Skeletal muscle tissue (tissue), 3 donors: ENCODE measurements at regions not wholly inside any gene's neighbourhood (a gene's known extent, or its start where the extent isn't known, plus 50 kb on each side); places are given as distances from the start of the nearest gene placed in this dataset.

Experiments used
- H3K27ac ChIP-seq: one replicate; pipeline ENCODE4 v1.7.0; 2013; ENCODE audit warnings: mild to moderate bottlenecking, low read depth, low read length, inconsistent platforms
- H3K27me3 ChIP-seq, 3 donors: one replicate each; pipeline ENCODE4 v1.7.0; 2013; ENCODE audit warnings: low read length in 3 of 3; ENCODE audit not compliant: control insufficient read depth in 3 of 3, insufficient read depth in 3 of 3
- H3K36me3 ChIP-seq, 3 donors: one replicate each; pipeline ENCODE4 v1.7.0; 2013; ENCODE audit warnings: low read length in 3 of 3; ENCODE audit not compliant: control insufficient read depth in 3 of 3, insufficient read depth in 3 of 3
- H3K4me1 ChIP-seq, 3 donors: one replicate each; pipeline ENCODE4 v1.7.0; 2013; ENCODE audit warnings: low read length in 3 of 3, mild to moderate bottlenecking in 3 of 3; ENCODE audit not compliant: control insufficient read depth in 3 of 3, insufficient read depth in 3 of 3
- H3K4me3 ChIP-seq, 3 donors: one replicate each; pipeline ENCODE4 v1.7.0; 2013; ENCODE audit warnings: low read length in 3 of 3
- H3K9ac ChIP-seq, 3 donors: one replicate each; pipeline ENCODE4 v1.7.0; 2013; ENCODE audit warnings: low read length in 3 of 3, mild to moderate bottlenecking in 3 of 3, moderate library complexity in 2 of 3, low read depth in 1 of 3
- H3K9me3 ChIP-seq, 3 donors: one replicate each; pipeline ENCODE4 v1.7.0; 2013; ENCODE audit warnings: low read length in 3 of 3; ENCODE audit not compliant: control insufficient read depth in 3 of 3
- donor health status: Osteomylitis.

- Histone ChIP-seq H3K27ac (no peak overlapping the region), H3K4me1 (no peaks in the 10 kb centered on the region), H3K9me3 (no peaks in the 10 kb centered on the region), H3K4me3 (no peak overlapping the region), H3K9ac (no peak overlapping the region), H3K36me3 (no peaks in the 10 kb centered on the region), H3K27me3 (no peaks in the 10 kb centered on the region)
Measured at GRCh38 chr20:23234311-23235078, 116.1 kb upstream of the NXT1 start.

GRCh38 chr20:23233341-23233740 is 117.2 kb upstream of the NXT1 start:
- no peaks in the 10 kb centered on the region for H3K27me3 ChIP-seq
- peaks cover 0 to 4% (median 0%) of the 10 kb centered on the region in 3 donors for H3K4me1 ChIP-seq
- no peak overlapping the region for H3K9ac ChIP-seq
- no peaks in the 10 kb centered on the region for H3K36me3 ChIP-seq
- H3K9me3 ChIP-seq: no peaks in the 10 kb centered on the region
- no peak overlapping the region for H3K27ac ChIP-seq
- H3K4me3 ChIP-seq: no peak overlapping the region

DNA sequence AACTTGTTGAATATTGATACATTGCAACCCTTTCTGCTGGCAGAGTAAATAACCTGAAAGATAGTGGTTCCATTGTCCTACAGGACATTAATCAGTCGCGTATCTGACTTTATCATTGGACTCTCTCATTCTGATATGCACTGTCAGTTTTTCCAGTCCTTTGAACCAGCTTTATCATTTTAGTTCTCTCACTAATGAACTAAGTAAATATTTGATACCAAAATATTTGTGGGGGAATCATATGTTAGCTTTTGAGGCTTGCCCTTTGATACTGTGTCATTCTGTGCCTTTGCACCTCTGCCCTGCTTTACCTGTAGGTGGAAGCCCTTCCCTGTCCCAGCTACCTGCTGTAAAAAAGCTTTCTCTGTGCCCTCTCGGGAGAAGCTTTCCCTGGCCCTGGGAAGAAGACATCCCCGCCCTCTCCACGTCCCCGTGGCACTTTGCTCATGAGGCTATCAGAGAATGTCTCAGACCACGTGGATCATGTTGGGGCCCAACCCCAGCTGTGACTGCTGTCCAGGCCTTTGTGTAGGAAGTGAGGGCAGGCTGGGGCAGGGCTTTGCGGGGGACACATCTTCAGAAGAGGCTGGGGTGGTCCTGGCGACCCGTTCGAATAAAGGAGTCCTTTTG is 117.8 kb upstream of the NXT1 start:
- Histone ChIP-seq H3K9ac (no peak overlapping the region), H3K4me1 (peaks cover 0 to 4% (median 0%) of the 10 kb centered on the region in 3 donors), H3K36me3 (no peaks in the 10 kb centered on the region), H3K27ac (no peak overlapping the region), H3K4me3 (no peak overlapping the region), H3K27me3 (no peaks in the 10 kb centered on the region), H3K9me3 (no peaks in the 10 kb centered on the region)

DNA sequence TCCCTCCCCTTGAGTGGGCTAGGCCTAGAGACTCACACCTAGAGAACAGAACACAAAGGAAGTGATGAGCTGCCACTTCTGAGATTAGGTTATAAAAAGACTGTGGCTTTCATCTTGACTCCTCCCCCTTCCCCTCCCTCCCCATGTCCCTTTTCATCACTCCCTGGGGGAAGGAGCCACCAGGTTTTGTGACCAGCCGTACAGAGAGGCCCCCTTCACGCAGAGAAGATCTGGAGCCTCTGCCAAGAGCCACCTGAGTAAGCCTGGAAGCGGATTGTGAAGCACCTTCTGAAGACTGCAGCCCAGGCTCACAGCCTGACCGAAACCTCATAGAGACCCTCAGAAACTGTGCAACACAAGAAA is 118.4 kb upstream of the NXT1 start:
- Histone ChIP-seq H3K9ac (no peak overlapping the region), H3K27me3 (no peaks in the 10 kb centered on the region), H3K27ac (no peak overlapping the region), H3K36me3 (no peaks in the 10 kb centered on the region), H3K4me3 (no peak overlapping the region), H3K4me1 (peaks cover 0 to 4% (median 0%) of the 10 kb centered on the region in 3 donors), H3K9me3 (no peaks in the 10 kb centered on the region)

- no peaks in the 10 kb centered on the region for H3K27me3 ChIP-seq
- H3K36me3 ChIP-seq: no peaks in the 10 kb centered on the region
- H3K9me3 ChIP-seq: no peaks in the 10 kb centered on the region
- H3K4me3 ChIP-seq: no peak overlapping the region
- H3K4me1 ChIP-seq: peaks cover 0 to 4% (median 0%) of the 10 kb centered on the region in 3 donors
- H3K9ac ChIP-seq: no peak overlapping the region
- H3K27ac ChIP-seq: no peak overlapping the region
Measured at GRCh38 chr20:23231561-23232218, 118.9 kb upstream of the NXT1 start.

DNA sequence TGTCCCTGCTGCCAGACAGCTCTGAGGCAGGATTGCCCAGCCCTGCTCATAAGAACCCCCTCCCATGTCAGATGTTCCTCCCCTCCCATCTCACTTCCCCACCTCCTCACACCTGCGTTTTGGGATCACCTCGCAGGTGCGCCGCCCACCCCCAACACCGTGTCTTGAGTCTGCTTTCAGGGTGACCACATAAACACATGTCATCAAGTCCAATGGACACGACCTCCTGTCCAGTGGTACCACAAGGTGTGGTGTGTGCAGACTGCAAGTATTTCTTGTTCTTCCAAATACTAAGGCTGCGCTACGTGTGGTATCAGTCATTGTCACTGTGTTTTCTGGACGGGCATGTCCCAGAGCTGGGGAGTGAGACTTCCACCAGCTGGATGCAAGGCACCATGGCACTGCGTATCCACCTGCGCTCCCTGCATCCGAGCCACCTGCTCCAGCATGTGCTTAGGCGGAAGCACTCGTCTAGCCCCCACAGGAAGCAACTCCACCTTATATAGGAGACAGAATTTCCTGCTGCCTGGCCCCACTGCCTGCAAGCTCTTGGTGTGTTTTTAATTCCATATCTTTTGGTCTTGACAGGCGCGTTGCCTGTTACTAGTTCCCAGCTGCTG is 119.7 kb upstream of the NXT1 start:
- no peak overlapping the region for H3K27ac ChIP-seq
- H3K27me3 ChIP-seq: no peaks in the 10 kb centered on the region
- no peaks in the 10 kb centered on the region for H3K9me3 ChIP-seq
- H3K36me3 ChIP-seq: no peaks in the 10 kb centered on the region
- no peak overlapping the region for H3K9ac ChIP-seq
- no peak overlapping the region for H3K4me3 ChIP-seq
- peaks cover 0 to 4% (median 0%) of the 10 kb centered on the region in 3 donors for H3K4me1 ChIP-seq

GRCh38 chr20:23229989-23230388 is 120.6 kb upstream of the NXT1 start:
- peaks cover 0 to 4% (median 0%) of the 10 kb centered on the region in 3 donors for H3K4me1 ChIP-seq
- H3K27ac ChIP-seq: no peak overlapping the region
- H3K27me3 ChIP-seq: no peaks in the 10 kb centered on the region
- no peaks in the 10 kb centered on the region for H3K36me3 ChIP-seq
- H3K4me3 ChIP-seq: no peak overlapping the region
- no peak overlapping the region for H3K9ac ChIP-seq
- H3K9me3 ChIP-seq: no peaks in the 10 kb centered on the region

DNA sequence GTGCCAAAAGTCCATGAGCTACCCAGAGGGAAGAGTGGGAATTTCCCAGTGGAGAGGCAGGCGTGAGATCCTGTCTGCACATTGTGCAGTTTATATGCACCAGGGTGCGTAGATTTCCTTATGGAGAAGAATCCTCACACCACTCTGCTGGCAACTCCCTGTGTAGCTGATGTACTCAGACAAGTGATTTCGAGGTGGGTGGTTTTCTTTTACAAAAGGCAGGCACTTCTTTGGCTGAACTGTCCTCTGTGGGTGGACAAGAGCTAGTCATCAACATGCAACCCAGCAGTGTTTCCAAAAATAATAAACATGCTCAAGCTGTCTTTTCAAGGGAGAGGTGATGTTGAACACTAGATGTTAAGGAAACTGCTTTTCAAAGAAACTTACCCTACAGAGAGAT is 121.7 kb upstream of the NXT1 start:
- H3K4me1 ChIP-seq: peaks cover 0 to 4% (median 0%) of the 10 kb centered on the region in 3 donors
- H3K27ac ChIP-seq: no peak overlapping the region
- no peak overlapping the region for H3K9ac ChIP-seq

DNA sequence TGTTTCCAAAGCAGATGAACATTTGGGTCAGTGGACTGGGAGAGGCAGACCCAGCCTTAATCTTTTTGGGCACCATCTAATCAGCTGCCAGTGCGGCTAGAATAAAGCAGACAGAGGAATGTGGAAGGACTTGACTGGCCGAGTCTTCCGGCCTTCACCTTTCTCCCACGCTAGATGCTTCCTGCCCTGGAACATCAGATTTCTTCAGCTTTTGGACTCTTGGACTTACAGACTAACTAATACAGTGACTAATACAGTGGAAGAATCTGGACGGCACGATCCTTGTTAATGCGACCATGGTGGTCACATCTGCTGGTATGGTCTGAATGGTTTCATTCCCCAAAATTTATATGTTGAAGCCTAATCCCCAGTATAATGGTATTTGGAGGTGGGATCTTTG is 122.6 kb upstream of the NXT1 start:
- Histone ChIP-seq H3K4me3 (no peak overlapping the region), H3K9me3 (peaks cover 0 to under 1% (median 0%) of the 10 kb centered on the region in 3 donors), H3K27ac (no peak overlapping the region), H3K36me3 (no peaks in the 10 kb centered on the region), H3K9ac (no peak overlapping the region), H3K27me3 (no peaks in the 10 kb centered on the region), H3K4me1 (peaks cover 0 to 4% (median 0%) of the 10 kb centered on the region in 3 donors)

More for the DNA sequence above, 121.7 kb upstream of the NXT1 start:
- Histone ChIP-seq H3K27me3 (no peaks in the 10 kb centered on the region), H3K4me3 (no peak overlapping the region), H3K36me3 (no peaks in the 10 kb centered on the region), H3K9me3 (no peaks in the 10 kb centered on the region)

- Histone ChIP-seq H3K27ac (no peak overlapping the region), H3K9me3 (peaks cover 0 to 3% (median 2%) of the 10 kb centered on the region in 3 donors), H3K4me1 (peaks cover 0 to 4% (median 0%) of the 10 kb centered on the region in 3 donors), H3K4me3 (no peak overlapping the region), H3K9ac (no peak overlapping the region), H3K36me3 (no peaks in the 10 kb centered on the region), H3K27me3 (no peaks in the 10 kb centered on the region)
Measured at GRCh38 chr20:23227274-23227673, 123.3 kb upstream of the NXT1 start.
